Fibroblast of lung (primary cell): ENCODE measurements at regions not wholly inside any gene's neighbourhood (a gene's known extent, or its start where the extent isn't known, plus 50 kb on each side); places are given as distances from the start of the nearest gene placed in this dataset.

ENCODE experiments used
- DNase-seq, 2 donors: peaks; one replicate each; pipeline versions ENCODE4 v3.0.0 to v3.0.0-alpha.2; 2010; ENCODE audit warnings: low read depth in 2 of 2
- H2AFZ ChIP-seq: 2 replicates; pipeline ENCODE4 v1.5.1; 2012; ENCODE audit warnings: low read length, control low read depth, inconsistent platforms
- H3K27ac ChIP-seq: 2 replicates; pipeline ENCODE4 v1.5.1; 2011; ENCODE audit warnings: low read length, control low read depth; ENCODE audit not compliant: insufficient read depth
- H3K27me3 ChIP-seq: 2 replicates; pipeline ENCODE4 v1.5.1; 2011; ENCODE audit warnings: mild to moderate bottlenecking, low read length; ENCODE audit not compliant: control insufficient read depth, insufficient read depth
- H3K36me3 ChIP-seq: 2 replicates; pipeline ENCODE4 v1.5.1; 2011; ENCODE audit warnings: low read length; ENCODE audit not compliant: control insufficient read depth, insufficient read depth
- H3K4me1 ChIP-seq: 2 replicates; pipeline ENCODE4 v1.5.1; 2011; ENCODE audit warnings: low read length; ENCODE audit not compliant: control insufficient read depth, insufficient read depth; ENCODE audit errors: extremely low read depth
- H3K4me2 ChIP-seq: 2 replicates; pipeline ENCODE4 v1.5.1; 2011; ENCODE audit warnings: low read length, control low read depth; ENCODE audit not compliant: insufficient read depth; ENCODE audit errors: extremely low read depth
- H3K4me3 ChIP-seq, 4 experiments: fragments of 200-600 bp in 1 of 4; sonication (generic) in 1 of 4; replicated peaks in 1 of 4; 2 replicates each; pipeline ENCODE4 v1.5.1; 2011 to 2016; ENCODE audit warnings: low read length in 4 of 4, low read depth in 3 of 4, mild to moderate bottlenecking in 3 of 4, control low read depth in 2 of 4, inconsistent platforms in 1 of 4, mixed read lengths in 1 of 4; ENCODE audit not compliant: insufficient read depth in 1 of 4; ENCODE audit errors: control extremely low read depth in 1 of 4
- H3K79me2 ChIP-seq: 2 replicates; pipeline ENCODE4 v1.5.1; 2012; ENCODE audit warnings: mild to moderate bottlenecking, low read length, inconsistent platforms; ENCODE audit not compliant: control insufficient read depth, insufficient read depth
- H3K9ac ChIP-seq: 2 replicates; pipeline ENCODE4 v1.5.1; 2011; ENCODE audit warnings: mild to moderate bottlenecking, low read length, control low read depth; ENCODE audit not compliant: insufficient read depth
- H3K9me3 ChIP-seq: 2 replicates; pipeline ENCODE4 v1.5.1; 2012; ENCODE audit warnings: low read depth, low read length; ENCODE audit not compliant: control insufficient read depth, insufficient read depth
- H4K20me1 ChIP-seq: 2 replicates; pipeline ENCODE4 v1.5.1; 2011; ENCODE audit warnings: low read length; ENCODE audit not compliant: control insufficient read depth, insufficient read depth; ENCODE audit errors: extremely low read depth
- CTCF ChIP-seq, 2 donors: IDR thresholded peaks in 1 of 2; conservative IDR thresholded peaks in 1 of 2; 1 replicate in 1 of 2; 2 replicates in 1 of 2; pipeline ENCODE4 v1.5.1; 2011 to 2012; ENCODE audit warnings: low read length in 2 of 2, control low read depth in 1 of 2, inconsistent platforms in 1 of 2, low read depth in 1 of 2, mild to moderate bottlenecking in 1 of 2
- EZH2 ChIP-seq: IDR thresholded peaks from 2 replicates; pipeline ENCODE4 v1.5.1; 2012; ENCODE audit warnings: low read length, control low read depth, mild to moderate bottlenecking; ENCODE audit errors: missing control alignments

GRCh38 chr18:47492691-47493090, 241.2 kb upstream of the SKOR2 start:
- Histone ChIP-seq H3K4me1 (no peaks in the 10 kb centered on the region), H4K20me1 (no peaks in the 10 kb centered on the region), H3K4me3 (no peak overlapping the region), H3K36me3 (no peaks in the 10 kb centered on the region), H3K27me3 (no peaks in the 10 kb centered on the region), H2AFZ (no peak overlapping the region), H3K9ac (no peak overlapping the region), H3K4me2 (no peak overlapping the region), H3K27ac (no peak overlapping the region), H3K9me3 (no peaks in the 10 kb centered on the region), H3K79me2 (no peaks in the 10 kb centered on the region)
- TF ChIP-seq CTCF (conservative IDR thresholded peaks at IDR 0.05 in 1 of 2, IDR thresholded peaks at IDR 0.05 in 1 of 2; ENCODE audit: low read depth in 1 of 2, low read length in 2 of 2) (no peak), EZH2 (no peak)
- no peak for DNase-seq

GRCh38 chr18:47490882-47491281, 239.4 kb upstream of the SKOR2 start:
- TF ChIP-seq CTCF (conservative IDR thresholded peaks at IDR 0.05 in 1 of 2, IDR thresholded peaks at IDR 0.05 in 1 of 2; ENCODE audit: low read depth in 1 of 2, low read length in 2 of 2) = no peak
- no peak for TF ChIP-seq EZH2
- H3K27ac ChIP-seq = no peak overlapping the region
- DNase-seq = no peak

GRCh38 chr18:47485221-47485797, 233.8 kb upstream of the SKOR2 start:
- Histone ChIP-seq H3K9me3 (no peaks in the 10 kb centered on the region), H2AFZ (no peak overlapping the region), H3K27me3 (no peaks in the 10 kb centered on the region), H3K79me2 (no peaks in the 10 kb centered on the region), H3K4me1 (no peaks in the 10 kb centered on the region), H3K4me2 (no peak overlapping the region), H4K20me1 (no peaks in the 10 kb centered on the region), H3K27ac (no peak overlapping the region), H3K36me3 (no peaks in the 10 kb centered on the region), H3K9ac (no peak overlapping the region), H3K4me3 (no peak overlapping the region)
- TF ChIP-seq CTCF (conservative IDR thresholded peaks at IDR 0.05 in 1 of 2, IDR thresholded peaks at IDR 0.05 in 1 of 2; ENCODE audit: low read depth in 1 of 2, low read length in 2 of 2) (no peak), EZH2 (no peak)
- DNase-seq = no peak

More at GRCh38 chr18:47490882-47491281, 239.4 kb upstream of the SKOR2 start:
- H2AFZ ChIP-seq = no peak overlapping the region
- no peaks in the 10 kb centered on the region for H3K27me3 ChIP-seq
- H3K79me2 ChIP-seq = no peaks in the 10 kb centered on the region
- no peaks in the 10 kb centered on the region for H3K4me1 ChIP-seq
- H3K9ac ChIP-seq = no peak overlapping the region
- no peaks in the 10 kb centered on the region for H3K36me3 ChIP-seq
- H3K4me2 ChIP-seq = no peak overlapping the region
- H3K9me3 ChIP-seq = no peaks in the 10 kb centered on the region
- no peaks in the 10 kb centered on the region for H4K20me1 ChIP-seq
- no peak overlapping the region for H3K4me3 ChIP-seq
